WERI-Rb-1 (cell line): ENCODE measurements at regions not wholly inside any gene's neighbourhood (a gene's known extent, or its start where the extent isn't known, plus 50 kb on each side); places are given as distances from the start of the nearest gene placed in this dataset.

ENCODE experiments used
- DNase-seq: peaks from one replicate; pipeline ENCODE4 v3.0.0-alpha.2; 2020
- H3K27ac ChIP-seq: fragments of 250-450 bp; sonication (Bioruptor Pico); 2 replicates; pipeline ENCODE4 v1.5.1; 2020; ENCODE audit warnings: mild to moderate bottlenecking, moderate library complexity
- H3K27me3 ChIP-seq: fragments of 250-450 bp; sonication (Bioruptor Pico); 2 replicates; pipeline ENCODE4 v1.5.1; 2021; ENCODE audit warnings: mild to moderate bottlenecking, low read depth, moderate library complexity; ENCODE audit not compliant: insufficient read depth, severe bottlenecking
- H3K36me3 ChIP-seq: fragments of 250-450 bp; sonication (Bioruptor Pico); 2 replicates; pipeline ENCODE4 v1.5.1; 2020; ENCODE audit warnings: mild to moderate bottlenecking, moderate library complexity
- H3K4me3 ChIP-seq: 2 replicates; pipeline ENCODE4 v1.5.1; 2011; ENCODE audit warnings: low read depth, mild to moderate bottlenecking, control low read depth, low read length
- H3K9me3 ChIP-seq: fragments of 250-450 bp; sonication (Bioruptor Pico); 2 replicates; pipeline ENCODE4 v1.5.1; 2021; ENCODE audit warnings: mild to moderate bottlenecking, moderate library complexity; ENCODE audit not compliant: severe bottlenecking
- TF ChIP-seq, protein P1 (sequence below): IDR thresholded peaks from 2 replicates; pipeline ENCODE4 v1.5.1; 2011; ENCODE audit warnings: low read depth, mild to moderate bottlenecking, control low read depth, inconsistent platforms, low read length

DNA sequence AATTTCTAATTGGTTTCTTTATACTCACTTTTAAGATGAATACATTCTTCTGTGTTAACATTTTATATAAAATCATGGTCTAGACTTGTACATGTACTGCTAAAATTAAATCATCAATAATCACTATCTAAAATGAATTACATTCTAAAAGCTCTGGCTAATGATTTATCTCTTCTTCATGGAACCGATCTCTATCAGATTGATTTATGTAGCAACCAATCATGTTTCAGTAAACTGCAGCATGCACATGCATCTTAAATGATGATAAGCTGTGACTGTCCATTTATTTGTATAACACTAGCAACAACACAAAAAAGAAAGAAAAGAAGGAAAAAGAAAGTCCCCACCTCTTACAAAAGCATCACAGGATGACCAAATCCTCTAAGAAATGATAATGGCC is 669.2 kb downstream of the NR2F1-AS1 start:
- no peak overlapping the region for H3K27ac ChIP-seq
- no peak for DNase-seq
- no peak overlapping the region for H3K4me3 ChIP-seq
- no peaks in the 10 kb centered on the region for H3K9me3 ChIP-seq
- H3K27me3 ChIP-seq = no peaks in the 10 kb centered on the region
- no peaks in the 10 kb centered on the region for H3K36me3 ChIP-seq
- TF ChIP-seq, protein P1, sequence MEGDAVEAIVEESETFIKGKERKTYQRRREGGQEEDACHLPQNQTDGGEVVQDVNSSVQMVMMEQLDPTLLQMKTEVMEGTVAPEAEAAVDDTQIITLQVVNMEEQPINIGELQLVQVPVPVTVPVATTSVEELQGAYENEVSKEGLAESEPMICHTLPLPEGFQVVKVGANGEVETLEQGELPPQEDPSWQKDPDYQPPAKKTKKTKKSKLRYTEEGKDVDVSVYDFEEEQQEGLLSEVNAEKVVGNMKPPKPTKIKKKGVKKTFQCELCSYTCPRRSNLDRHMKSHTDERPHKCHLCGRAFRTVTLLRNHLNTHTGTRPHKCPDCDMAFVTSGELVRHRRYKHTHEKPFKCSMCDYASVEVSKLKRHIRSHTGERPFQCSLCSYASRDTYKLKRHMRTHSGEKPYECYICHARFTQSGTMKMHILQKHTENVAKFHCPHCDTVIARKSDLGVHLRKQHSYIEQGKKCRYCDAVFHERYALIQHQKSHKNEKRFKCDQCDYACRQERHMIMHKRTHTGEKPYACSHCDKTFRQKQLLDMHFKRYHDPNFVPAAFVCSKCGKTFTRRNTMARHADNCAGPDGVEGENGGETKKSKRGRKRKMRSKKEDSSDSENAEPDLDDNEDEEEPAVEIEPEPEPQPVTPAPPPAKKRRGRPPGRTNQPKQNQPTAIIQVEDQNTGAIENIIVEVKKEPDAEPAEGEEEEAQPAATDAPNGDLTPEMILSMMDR = no peak

DNA sequence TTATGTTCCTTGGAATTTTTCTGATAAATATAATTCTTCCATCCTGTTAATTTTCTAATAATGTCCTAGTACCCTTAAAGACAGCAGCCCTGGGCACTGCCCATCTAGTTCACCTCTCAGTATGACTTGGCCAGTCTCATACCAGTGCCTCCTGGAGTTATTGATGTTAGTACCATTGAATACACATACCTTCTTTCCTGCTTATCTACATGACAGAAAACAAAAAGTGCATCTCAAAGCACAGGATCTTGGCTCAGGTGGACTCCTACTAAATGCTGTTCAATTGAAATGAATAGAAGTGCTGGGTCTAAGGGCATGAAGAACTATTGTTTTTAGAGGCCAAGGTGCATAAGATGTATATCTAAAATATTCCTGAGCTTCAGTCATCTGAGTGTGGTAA is 669.7 kb downstream of the NR2F1-AS1 start:
- Histone ChIP-seq H3K27me3 (no peaks in the 10 kb centered on the region), H3K27ac (no peak overlapping the region), H3K4me3 (no peak overlapping the region), H3K9me3 (no peaks in the 10 kb centered on the region), H3K36me3 (no peaks in the 10 kb centered on the region)
- no peak for DNase-seq
- TF ChIP-seq, protein P1 = no peak

DNA sequence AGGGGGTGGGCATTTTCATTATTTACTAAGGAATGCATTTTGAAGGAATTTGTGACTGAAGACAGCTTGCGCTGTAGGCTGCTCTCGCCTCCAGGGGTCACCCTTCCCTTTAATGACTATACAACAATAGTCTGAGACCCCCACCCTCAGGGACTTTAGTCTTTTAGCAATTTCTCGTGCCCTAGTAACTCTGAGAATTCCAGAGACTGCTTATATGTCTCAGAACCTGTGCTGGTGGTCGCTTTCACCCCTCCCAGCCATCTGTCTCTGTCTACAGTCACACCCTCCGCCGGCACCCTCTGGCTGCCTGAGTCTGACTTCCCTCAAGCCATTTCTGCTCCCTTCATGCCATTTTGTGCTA is 671.4 kb downstream of the NR2F1-AS1 start:
- TF ChIP-seq, protein P1 = peak; percentile 72; the same call in 1 of the 2 replicates
- DNase-seq = peak; percentile 58
- no peaks in the 10 kb centered on the region for H3K36me3 ChIP-seq
- H3K27ac ChIP-seq = no peak overlapping the region
- no peaks in the 10 kb centered on the region for H3K9me3 ChIP-seq
- no peaks in the 10 kb centered on the region for H3K27me3 ChIP-seq
- H3K4me3 ChIP-seq = no peak overlapping the region

DNA sequence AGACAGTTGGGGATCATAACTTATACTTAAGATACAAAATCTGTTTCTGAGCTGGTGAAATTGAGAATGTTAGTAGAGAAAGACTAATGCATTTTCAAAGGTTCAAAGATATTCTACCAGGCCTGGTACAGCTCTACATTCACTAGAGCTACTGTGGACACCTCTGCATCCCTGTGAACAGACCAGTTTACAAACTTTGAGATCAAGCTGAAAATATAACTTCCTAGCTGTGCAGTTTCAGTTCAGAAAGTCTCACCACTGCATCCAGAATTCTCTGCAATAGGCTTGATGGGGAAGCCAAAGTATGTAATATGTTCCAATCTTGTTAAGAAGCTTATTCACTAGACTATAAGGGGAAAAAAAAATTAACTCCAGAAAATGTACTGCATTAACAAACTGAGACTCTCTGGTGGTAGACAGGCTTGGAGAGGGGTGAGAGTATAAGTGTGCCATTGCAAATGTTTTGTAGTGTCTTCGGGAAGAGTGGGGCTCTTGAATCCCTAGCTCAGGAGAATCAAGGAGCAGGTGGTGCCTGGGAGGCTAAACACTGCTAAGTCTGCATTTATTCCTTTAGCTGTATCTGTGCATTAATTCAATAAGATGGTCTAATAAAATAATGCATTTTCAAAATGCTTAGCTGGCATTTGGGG is 671.9 kb downstream of the NR2F1-AS1 start:
- TF ChIP-seq, protein P1 = no peak
- H3K36me3 ChIP-seq = no peaks in the 10 kb centered on the region
- no peaks in the 10 kb centered on the region for H3K27me3 ChIP-seq
- no peaks in the 10 kb centered on the region for H3K9me3 ChIP-seq
- no peak for DNase-seq
- no peak overlapping the region for H3K27ac ChIP-seq
- no peak overlapping the region for H3K4me3 ChIP-seq

DNA sequence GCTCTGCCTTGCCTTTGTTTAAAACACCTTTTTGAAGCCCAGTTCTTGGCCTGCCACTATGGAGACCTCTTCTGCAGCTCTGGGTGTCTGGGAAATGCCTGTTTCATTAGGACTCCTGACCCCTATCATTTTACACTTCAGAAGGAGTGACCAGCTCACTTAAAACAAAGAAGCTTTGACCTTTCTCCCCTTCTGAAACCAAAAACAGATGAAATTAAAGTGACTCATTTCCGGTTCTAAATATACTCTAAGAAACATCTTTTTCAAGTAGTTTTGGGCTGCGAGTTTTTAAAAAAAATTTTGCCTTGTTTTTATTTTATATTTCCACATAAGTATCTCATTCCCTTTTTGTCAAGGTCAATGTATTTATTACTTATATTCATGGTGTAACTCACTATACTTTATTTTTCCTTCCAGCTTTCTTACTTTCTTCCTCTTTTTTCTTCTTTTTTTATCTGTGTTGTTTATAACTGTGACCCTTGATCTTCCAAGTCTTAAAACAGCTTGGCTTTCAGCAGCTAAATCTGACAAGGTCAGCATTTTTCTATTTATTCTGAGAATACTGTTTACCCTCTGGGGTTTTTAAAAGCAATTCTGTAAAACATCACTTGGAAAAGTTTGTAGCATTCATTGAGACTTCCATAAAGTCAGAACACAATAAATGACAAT is 672.9 kb downstream of the NR2F1-AS1 start:
- Histone ChIP-seq H3K36me3 (no peaks in the 10 kb centered on the region), H3K4me3 (no peak overlapping the region), H3K27ac (no peak overlapping the region), H3K9me3 (no peaks in the 10 kb centered on the region), H3K27me3 (no peaks in the 10 kb centered on the region)
- no peak for DNase-seq
- TF ChIP-seq, protein P1 = no peak

DNA sequence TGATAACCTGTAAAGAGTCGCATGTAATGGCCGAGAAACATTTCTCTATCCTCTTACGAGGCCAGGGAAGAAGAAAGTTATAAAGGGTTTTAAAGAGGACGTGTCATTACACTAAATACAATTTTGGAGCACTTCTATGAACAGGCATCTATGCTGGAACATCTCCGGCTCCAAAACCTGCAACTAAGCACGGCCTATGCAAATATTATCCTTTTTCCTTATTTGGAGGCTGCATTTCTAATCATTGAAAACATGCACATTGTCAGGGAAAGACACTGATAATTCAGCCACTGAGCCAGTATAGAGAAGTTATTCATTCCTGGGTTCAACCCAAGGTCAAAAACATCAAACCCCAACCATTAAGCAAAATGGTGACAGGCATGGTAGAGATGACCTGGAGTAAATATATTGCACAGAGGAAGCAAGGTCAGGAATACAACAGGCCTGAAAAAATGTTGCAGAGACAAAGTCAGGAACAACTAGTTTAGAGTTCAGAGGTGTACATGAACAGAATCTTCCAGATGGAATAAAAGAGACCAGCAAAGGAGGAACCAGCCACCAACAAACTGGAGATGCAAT is 674.1 kb downstream of the NR2F1-AS1 start:
- DNase-seq = no peak
- no peaks in the 10 kb centered on the region for H3K36me3 ChIP-seq
- H3K27me3 ChIP-seq = no peaks in the 10 kb centered on the region
- no peak overlapping the region for H3K27ac ChIP-seq
- TF ChIP-seq, protein P1 = no peak
- H3K4me3 ChIP-seq = no peak overlapping the region
- no peaks in the 10 kb centered on the region for H3K9me3 ChIP-seq
